ENCODE measurements at regions not wholly inside any gene's neighbourhood (a gene's known extent, or its start where the extent isn't known, plus 50 kb on each side); places are given as distances from the start of the nearest gene placed in this dataset.

DNA sequence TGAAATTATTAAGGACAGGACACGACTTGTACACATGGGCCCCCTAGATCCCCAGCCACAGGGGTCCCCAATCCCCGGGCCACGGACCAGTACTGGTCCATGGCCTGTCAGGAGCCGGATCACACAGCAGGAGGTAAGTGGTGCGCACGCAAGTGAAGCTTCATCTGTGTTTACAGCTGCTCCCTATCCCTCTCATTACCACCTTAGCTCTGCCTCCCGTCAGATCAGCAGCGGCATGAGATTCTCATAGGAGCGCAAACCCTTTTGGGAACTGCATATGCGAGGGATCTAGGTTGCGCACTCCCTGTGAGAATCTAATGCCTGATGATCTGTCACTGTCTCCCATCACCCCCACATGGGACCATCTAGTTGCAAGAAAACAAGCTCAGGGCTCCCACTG lies 137.8 kb upstream of the ZFHX3 start:
- Histone ChIP-seq H2AFZ (ENCODE audit: low read length) (no peak overlapping the region), H3K4me1 (ENCODE audit: insufficient read depth, low read length) (no peaks in the 10 kb centered on the region), H3K4me3 (ENCODE audit: insufficient read depth, low read length) (no peak overlapping the region), H3K9me3 (ENCODE audit: low read depth, low read length) (no peaks in the 10 kb centered on the region), H3K36me3 (ENCODE audit: insufficient read depth, low read length) (no peaks in the 10 kb centered on the region), H3K4me2 (ENCODE audit: insufficient read depth, low read length) (no peak overlapping the region), H3K27me3 (ENCODE audit: insufficient read depth, low read length) (no peaks in the 10 kb centered on the region), H3K27ac (ENCODE audit: low read depth, low read length) (no peak overlapping the region), H3K79me2 (ENCODE audit: insufficient read depth, low read length) (no peaks in the 10 kb centered on the region), H4K20me1 (ENCODE audit: insufficient read depth, low read length) (no peaks in the 10 kb centered on the region)
- TF ChIP-seq, protein P1, sequence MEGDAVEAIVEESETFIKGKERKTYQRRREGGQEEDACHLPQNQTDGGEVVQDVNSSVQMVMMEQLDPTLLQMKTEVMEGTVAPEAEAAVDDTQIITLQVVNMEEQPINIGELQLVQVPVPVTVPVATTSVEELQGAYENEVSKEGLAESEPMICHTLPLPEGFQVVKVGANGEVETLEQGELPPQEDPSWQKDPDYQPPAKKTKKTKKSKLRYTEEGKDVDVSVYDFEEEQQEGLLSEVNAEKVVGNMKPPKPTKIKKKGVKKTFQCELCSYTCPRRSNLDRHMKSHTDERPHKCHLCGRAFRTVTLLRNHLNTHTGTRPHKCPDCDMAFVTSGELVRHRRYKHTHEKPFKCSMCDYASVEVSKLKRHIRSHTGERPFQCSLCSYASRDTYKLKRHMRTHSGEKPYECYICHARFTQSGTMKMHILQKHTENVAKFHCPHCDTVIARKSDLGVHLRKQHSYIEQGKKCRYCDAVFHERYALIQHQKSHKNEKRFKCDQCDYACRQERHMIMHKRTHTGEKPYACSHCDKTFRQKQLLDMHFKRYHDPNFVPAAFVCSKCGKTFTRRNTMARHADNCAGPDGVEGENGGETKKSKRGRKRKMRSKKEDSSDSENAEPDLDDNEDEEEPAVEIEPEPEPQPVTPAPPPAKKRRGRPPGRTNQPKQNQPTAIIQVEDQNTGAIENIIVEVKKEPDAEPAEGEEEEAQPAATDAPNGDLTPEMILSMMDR (IDR thresholded peaks at IDR 0.05; ENCODE audit: extremely low read depth, low read depth, low read length), result no peak
- DNase-seq (ENCODE audit: insufficient read length, low spot score, missing footprints), result no peak

DNA sequence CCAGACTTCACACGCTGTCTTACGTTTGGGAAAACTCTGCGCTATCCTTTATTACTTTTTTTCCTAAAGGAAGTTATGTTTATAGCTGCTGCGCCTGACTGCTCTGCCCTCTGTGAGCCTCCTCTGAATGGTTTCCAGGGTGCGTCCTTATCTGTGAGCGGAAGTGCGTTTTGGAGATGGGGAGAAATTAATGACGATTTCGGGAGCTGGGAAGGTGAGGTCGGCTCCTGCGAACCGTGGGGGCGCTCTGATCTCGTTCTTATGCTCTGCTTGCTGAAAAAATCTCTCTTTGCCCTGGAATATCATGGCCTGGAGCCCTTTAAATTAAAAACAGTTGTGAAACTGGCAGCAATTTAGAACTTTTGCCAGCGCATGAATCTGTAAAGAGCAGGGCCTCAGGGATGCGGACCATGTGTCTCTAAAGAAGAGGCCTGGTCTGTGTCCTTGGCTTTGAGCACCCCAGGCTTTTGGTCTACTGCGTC lies 135.7 kb upstream of the ZFHX3 start:
- no peaks in the 10 kb centered on the region for H3K27me3 ChIP-seq (ENCODE audit: insufficient read depth, low read length)
- no peak overlapping the region for H3K4me2 ChIP-seq (ENCODE audit: insufficient read depth, low read length)
- no peak overlapping the region for H2AFZ ChIP-seq (ENCODE audit: low read length)
- H3K27ac ChIP-seq (ENCODE audit: low read depth, low read length), result no peak overlapping the region
- no peaks in the 10 kb centered on the region for H3K4me1 ChIP-seq (ENCODE audit: insufficient read depth, low read length)
- no peak for DNase-seq (ENCODE audit: insufficient read length, low spot score, missing footprints)
- no peak overlapping the region for H3K4me3 ChIP-seq (ENCODE audit: insufficient read depth, low read length)
- H3K79me2 ChIP-seq (ENCODE audit: insufficient read depth, low read length), result no peaks in the 10 kb centered on the region
- TF ChIP-seq, protein P1 (IDR thresholded peaks at IDR 0.05; ENCODE audit: extremely low read depth, low read depth, low read length), result no peak
- no peaks in the 10 kb centered on the region for H4K20me1 ChIP-seq (ENCODE audit: insufficient read depth, low read length)
- no peaks in the 10 kb centered on the region for H3K36me3 ChIP-seq (ENCODE audit: insufficient read depth, low read length)
- no peaks in the 10 kb centered on the region for H3K9me3 ChIP-seq (ENCODE audit: low read depth, low read length)

DNA sequence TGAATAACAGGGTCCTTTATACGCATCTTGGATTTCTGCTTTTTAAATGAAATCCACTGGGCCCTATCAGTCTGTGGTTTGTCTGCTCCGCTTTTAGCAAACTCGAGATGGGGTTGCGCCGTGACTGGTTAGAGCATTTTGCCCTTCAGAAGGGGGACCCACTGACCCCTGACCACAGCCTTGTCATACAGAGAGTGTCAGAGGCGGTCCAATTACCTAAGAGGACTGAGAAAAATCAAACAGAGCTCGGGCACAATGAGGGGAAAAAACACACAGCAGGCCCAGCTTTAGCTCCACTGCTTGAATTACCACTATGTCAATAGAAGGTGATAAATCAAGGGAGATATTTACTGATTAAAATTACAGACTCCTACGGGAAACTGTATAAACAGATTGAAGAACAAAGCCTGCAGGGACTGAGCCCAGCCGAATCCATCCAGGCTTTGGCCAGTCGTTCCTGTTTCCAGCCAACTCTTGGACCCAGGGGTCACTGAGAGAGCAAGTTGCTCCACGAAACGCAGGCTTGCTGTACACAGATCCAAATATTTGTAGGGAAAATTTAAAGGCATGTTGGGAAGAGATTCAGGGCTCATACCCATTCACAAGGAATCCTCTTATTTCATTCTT lies 131.9 kb upstream of the ZFHX3 start:
- Histone ChIP-seq H3K9me3 (ENCODE audit: low read depth, low read length) (no peaks in the 10 kb centered on the region), H3K27ac (ENCODE audit: low read depth, low read length) (no peak overlapping the region), H3K27me3 (ENCODE audit: insufficient read depth, low read length) (no peaks in the 10 kb centered on the region), H2AFZ (ENCODE audit: low read length) (no peak overlapping the region), H3K36me3 (ENCODE audit: insufficient read depth, low read length) (no peaks in the 10 kb centered on the region), H3K79me2 (ENCODE audit: insufficient read depth, low read length) (no peaks in the 10 kb centered on the region), H3K4me3 (ENCODE audit: insufficient read depth, low read length) (no peak overlapping the region), H4K20me1 (ENCODE audit: insufficient read depth, low read length) (no peaks in the 10 kb centered on the region), H3K4me1 (ENCODE audit: insufficient read depth, low read length) (no peaks in the 10 kb centered on the region), H3K4me2 (ENCODE audit: insufficient read depth, low read length) (no peak overlapping the region)
- TF ChIP-seq, protein P1 (IDR thresholded peaks at IDR 0.05; ENCODE audit: extremely low read depth, low read depth, low read length), result no peak
- DNase-seq (ENCODE audit: insufficient read length, low spot score, missing footprints), result no peak

DNA sequence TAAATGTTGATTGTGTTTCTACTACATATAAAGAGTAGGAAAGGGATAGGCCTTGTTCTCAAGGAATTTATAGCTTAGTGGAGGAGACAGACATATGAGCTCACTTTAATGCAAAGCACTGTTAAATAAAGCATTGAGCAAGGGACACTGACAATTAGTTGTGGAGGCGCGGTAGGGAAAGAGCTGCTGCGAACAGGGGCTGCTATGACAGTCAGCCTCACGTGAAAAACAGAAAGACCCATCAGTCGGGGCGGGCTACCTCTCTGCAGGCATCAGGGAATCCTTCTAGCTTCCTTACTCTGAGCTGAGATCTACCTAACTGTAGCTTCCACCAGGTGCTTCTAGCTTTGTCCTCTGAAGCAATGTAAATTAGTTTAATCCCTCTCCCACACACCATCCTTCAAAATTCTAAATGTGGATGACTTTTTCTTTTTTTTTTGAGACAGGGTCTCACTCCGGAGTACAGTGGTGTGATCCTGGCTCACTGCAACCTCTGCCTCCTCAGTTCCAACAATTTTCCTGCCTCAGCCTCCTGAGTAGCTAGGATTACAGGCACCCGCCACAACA lies 129.9 kb upstream of the ZFHX3 start:
- no peak overlapping the region for H2AFZ ChIP-seq (ENCODE audit: low read length)
- peaks cover 11% of the 10 kb centered on the region for H3K4me1 ChIP-seq (ENCODE audit: insufficient read depth, low read length)

More for the DNA sequence above, 129.9 kb upstream of the ZFHX3 start:
- Histone ChIP-seq H3K36me3 (ENCODE audit: insufficient read depth, low read length) (no peaks in the 10 kb centered on the region), H3K27me3 (ENCODE audit: insufficient read depth, low read length) (no peaks in the 10 kb centered on the region), H3K27ac (ENCODE audit: low read depth, low read length) (no peak overlapping the region), H3K4me3 (ENCODE audit: insufficient read depth, low read length) (no peak overlapping the region), H3K79me2 (ENCODE audit: insufficient read depth, low read length) (no peaks in the 10 kb centered on the region), H3K4me2 (ENCODE audit: insufficient read depth, low read length) (no peak overlapping the region), H4K20me1 (ENCODE audit: insufficient read depth, low read length) (no peaks in the 10 kb centered on the region), H3K9me3 (ENCODE audit: low read depth, low read length) (no peaks in the 10 kb centered on the region)
- DNase-seq (ENCODE audit: insufficient read length, low spot score, missing footprints), result no peak
- TF ChIP-seq, protein P1 (IDR thresholded peaks at IDR 0.05; ENCODE audit: extremely low read depth, low read depth, low read length), result no peak
